Bronchial epithelial cell (primary cell): ENCODE measurements at regions not wholly inside any gene's neighbourhood (a gene's known extent, or its start where the extent isn't known, plus 50 kb on each side); places are given as distances from the start of the nearest gene placed in this dataset.

ENCODE experiments used
- DNase-seq: peaks from one replicate; pipeline ENCODE4 v3.0.0-alpha.2; 2010; ENCODE audit warnings: low read depth
- FAIRE-seq: peaks from 2 replicates; lab custom pipeline; 2011; peaks lifted over from hg19 to GRCh38; lab: Jason Lieb, UNC
- H3K27me3 ChIP-seq: 2 replicates; pipeline ENCODE4 v1.5.1; 2011; ENCODE audit warnings: low read length; ENCODE audit not compliant: control insufficient read depth, insufficient read depth
- H3K36me3 ChIP-seq: 2 replicates; pipeline ENCODE4 v1.5.1; 2011; ENCODE audit warnings: low read length; ENCODE audit not compliant: control insufficient read depth, insufficient read depth
- H3K4me3 ChIP-seq: 2 replicates; pipeline ENCODE4 v1.5.1; 2011; ENCODE audit warnings: mild to moderate bottlenecking, low read depth, low read length, control low read depth
- TF ChIP-seq, protein P1 (sequence below): IDR thresholded peaks from 2 replicates; pipeline ENCODE4 v1.5.1; 2011; ENCODE audit warnings: mild to moderate bottlenecking, moderate library complexity, low read length, control low read depth, inconsistent platforms; ENCODE audit not compliant: insufficient read depth, severe bottlenecking

DNA sequence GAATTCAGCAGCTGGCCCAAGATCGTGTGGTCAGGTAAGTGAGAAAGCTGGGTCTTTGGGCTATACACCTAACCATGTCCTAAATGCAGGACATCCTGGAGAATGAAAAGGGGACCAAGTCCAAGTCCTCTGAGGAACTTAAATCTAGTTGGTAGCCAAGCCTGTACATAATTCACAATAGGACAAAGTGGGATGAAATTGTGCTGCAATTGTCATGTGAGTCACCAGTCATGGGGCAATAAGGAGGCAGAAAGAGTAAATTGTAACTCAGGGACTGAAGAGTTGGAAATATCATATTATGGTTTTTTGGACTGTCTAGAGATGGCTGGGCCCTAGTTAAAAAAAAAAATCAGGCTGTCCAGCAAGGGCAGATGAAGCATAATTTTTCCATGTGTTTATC, 202.6 kb downstream of the CYLD start:
- DNase-seq (no peak), FAIRE-seq (no peak)

DNA sequence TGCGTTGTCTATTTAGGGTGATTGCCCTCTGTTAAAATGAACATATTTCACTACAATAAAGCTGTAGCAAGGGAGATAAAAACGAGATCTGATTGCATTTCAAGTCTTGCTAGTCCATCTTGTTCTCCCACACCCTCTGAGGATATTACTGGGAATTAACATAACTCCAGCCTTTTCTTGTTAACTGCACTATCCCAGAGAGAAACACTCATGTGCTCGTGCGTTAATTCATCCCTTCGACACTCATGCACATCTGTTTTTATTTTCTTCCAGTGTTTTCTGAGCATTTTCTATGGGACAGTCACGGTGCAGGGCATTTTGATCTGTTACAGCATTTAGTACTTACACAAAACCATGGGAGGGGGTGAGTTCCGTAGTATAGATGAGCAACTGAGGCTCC, 202.1 kb downstream of the CYLD start:
- H3K4me3 ChIP-seq = no peak overlapping the region
- FAIRE-seq = no peak

More for the DNA sequence above, 202.6 kb downstream of the CYLD start:
- H3K4me3 ChIP-seq = no peak overlapping the region
- TF ChIP-seq, protein P1, sequence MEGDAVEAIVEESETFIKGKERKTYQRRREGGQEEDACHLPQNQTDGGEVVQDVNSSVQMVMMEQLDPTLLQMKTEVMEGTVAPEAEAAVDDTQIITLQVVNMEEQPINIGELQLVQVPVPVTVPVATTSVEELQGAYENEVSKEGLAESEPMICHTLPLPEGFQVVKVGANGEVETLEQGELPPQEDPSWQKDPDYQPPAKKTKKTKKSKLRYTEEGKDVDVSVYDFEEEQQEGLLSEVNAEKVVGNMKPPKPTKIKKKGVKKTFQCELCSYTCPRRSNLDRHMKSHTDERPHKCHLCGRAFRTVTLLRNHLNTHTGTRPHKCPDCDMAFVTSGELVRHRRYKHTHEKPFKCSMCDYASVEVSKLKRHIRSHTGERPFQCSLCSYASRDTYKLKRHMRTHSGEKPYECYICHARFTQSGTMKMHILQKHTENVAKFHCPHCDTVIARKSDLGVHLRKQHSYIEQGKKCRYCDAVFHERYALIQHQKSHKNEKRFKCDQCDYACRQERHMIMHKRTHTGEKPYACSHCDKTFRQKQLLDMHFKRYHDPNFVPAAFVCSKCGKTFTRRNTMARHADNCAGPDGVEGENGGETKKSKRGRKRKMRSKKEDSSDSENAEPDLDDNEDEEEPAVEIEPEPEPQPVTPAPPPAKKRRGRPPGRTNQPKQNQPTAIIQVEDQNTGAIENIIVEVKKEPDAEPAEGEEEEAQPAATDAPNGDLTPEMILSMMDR = no peak
- H3K36me3 ChIP-seq = no peaks in the 10 kb centered on the region
- H3K27me3 ChIP-seq = no peaks in the 10 kb centered on the region

DNA sequence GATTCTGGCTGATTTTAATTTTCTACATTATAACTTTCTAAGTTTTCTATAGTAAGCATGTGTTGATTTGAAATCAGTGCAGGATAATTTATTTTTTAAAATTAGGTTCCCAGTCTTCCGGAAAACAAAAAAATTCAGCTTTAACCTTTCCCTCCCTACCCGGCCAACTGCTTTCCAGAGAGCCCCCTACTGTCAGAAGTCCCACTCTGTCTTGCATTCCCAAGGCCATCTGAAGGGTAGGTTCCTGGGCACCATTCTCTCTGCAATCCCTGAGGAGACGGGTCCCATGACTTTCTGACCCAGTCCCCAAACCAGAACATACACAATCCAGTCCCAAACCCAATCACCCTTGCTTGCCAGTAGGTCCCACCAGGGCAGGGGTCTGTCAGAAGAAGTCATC, 200.3 kb downstream of the CYLD start:
- TF ChIP-seq, protein P1 = no peak
- H3K27me3 ChIP-seq = no peaks in the 10 kb centered on the region
- no peak for FAIRE-seq
- H3K36me3 ChIP-seq = no peaks in the 10 kb centered on the region
- DNase-seq = no peak
- H3K4me3 ChIP-seq = no peak overlapping the region

More for the DNA sequence above, 202.1 kb downstream of the CYLD start:
- no peak for DNase-seq
- H3K36me3 ChIP-seq = no peaks in the 10 kb centered on the region
- TF ChIP-seq, protein P1 = no peak
- no peaks in the 10 kb centered on the region for H3K27me3 ChIP-seq

DNA sequence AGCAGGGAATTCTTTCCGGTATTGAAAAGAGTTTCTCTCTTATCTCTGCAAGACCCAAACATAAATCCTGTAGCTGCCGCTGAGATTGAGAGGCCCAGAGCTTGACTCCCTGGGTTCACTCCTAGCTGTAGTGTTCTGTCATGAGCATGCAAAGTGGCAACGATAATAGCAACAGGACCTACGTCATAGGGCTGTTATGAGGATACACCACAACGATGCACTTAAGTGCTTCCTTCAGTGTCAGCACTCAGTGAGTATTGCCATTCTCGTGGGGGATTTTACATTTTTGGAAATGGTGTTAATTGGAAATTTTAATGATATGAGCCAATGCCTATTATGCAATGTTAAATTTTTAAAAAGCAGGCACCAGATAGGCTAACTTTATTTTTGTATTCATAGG, 199.8 kb downstream of the CYLD start:
- DNase-seq (no peak), FAIRE-seq (no peak)
- no peak overlapping the region for H3K4me3 ChIP-seq
- TF ChIP-seq, protein P1 = no peak
- no peaks in the 10 kb centered on the region for H3K27me3 ChIP-seq
- no peaks in the 10 kb centered on the region for H3K36me3 ChIP-seq

DNA sequence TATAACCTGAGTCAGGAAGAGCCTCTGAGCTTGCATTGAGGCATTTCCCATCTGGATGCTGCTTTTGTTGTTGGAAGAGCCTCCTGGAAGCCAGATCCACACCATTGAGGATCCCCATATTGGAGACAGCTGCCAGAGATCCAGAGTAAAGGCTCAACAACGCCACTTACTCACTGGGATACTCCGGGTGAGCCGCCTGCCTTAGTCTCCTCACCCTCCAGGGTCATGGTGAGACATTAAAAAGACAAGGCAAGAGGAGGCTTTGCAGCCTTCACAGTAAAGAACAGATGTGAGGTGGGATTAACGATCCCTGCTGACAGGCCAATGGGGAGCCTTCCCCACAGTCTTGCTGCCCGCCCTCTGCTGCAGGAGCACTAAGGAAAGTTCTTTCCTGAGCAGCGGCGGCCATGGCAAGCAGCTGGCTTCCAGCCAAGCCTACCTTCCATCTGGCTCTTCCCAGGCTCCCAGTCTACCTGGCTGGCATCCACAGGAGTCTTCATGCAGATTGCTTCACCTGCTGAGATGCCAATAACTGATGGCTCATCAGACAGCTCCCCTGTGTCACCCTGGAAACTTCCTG, 198.5 kb downstream of the CYLD start:
- H3K36me3 ChIP-seq = no peaks in the 10 kb centered on the region
- DNase-seq (peak; percentile 25), FAIRE-seq (no peak)
- no peaks in the 10 kb centered on the region for H3K27me3 ChIP-seq
- no peak overlapping the region for H3K4me3 ChIP-seq
- TF ChIP-seq, protein P1 = no peak

DNA sequence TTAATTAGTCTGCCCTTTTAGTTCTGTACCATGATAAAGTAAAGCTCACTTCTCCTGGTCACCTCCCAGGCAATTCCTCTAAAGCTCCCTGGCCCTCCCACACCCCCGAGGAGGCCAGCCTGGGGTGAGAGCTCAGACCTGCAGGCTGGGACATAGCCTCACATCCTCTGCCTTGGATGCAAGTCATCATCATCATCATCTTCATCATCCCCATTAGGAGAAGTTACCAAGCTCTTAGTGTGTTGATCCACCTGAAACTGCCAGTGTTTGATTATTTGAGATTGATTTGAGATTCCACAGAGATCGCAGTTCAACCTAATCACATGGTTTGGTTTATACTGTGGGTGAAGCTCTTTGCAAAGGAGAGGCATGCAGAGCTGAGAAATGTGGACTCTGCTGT, 197.5 kb downstream of the CYLD start:
- no peaks in the 10 kb centered on the region for H3K36me3 ChIP-seq
- no peaks in the 10 kb centered on the region for H3K27me3 ChIP-seq
- DNase-seq (no peak), FAIRE-seq (no peak)
- TF ChIP-seq, protein P1 = no peak
- no peak overlapping the region for H3K4me3 ChIP-seq
